Activated T-helper 17 cell treated with anti-CD3 and anti-CD28 coated beads, Interleukin-2, amount 50 U/mL, for 72 hours (primary cell): ENCODE measurements at regions not wholly inside any gene's neighbourhood (a gene's known extent, or its start where the extent isn't known, plus 50 kb on each side); places are given as distances from the start of the nearest gene placed in this dataset.
"Not testable (repeated sequence)": the region's sequence is repeated elsewhere in the genome, so short reads cannot be mapped to it uniquely, and the experiment has no call there.

ENCODE experiments used
- ATAC-seq: fragments of 150-1000 bp; cut with Tn5 transposase; replicated peaks from 2 replicates; pipeline ENCODE4 v1.10.0; 2021; ENCODE audit warnings: mild to moderate bottlenecking, moderate library complexity
- H3K27ac Mint-ChIP-seq: one replicate; pipeline ENCODE4 v1.8.0; 2022; ENCODE audit warnings: mixed read lengths
- H3K27me3 Mint-ChIP-seq: one replicate; pipeline ENCODE4 v1.8.0; 2022; ENCODE audit warnings: mixed read lengths
- H3K36me3 Mint-ChIP-seq: one replicate; pipeline ENCODE4 v1.8.0; 2022; ENCODE audit warnings: low read depth, mild to moderate bottlenecking, mixed read lengths
- H3K4me1 Mint-ChIP-seq: one replicate; pipeline ENCODE4 v1.8.0; 2022; ENCODE audit warnings: mixed read lengths
- H3K4me3 Mint-ChIP-seq: one replicate; pipeline ENCODE4 v1.8.0; 2022; ENCODE audit warnings: mild to moderate bottlenecking, mixed read lengths
- H3K9me3 Mint-ChIP-seq: one replicate; pipeline ENCODE4 v1.8.0; 2022; ENCODE audit warnings: mixed read lengths

DNA sequence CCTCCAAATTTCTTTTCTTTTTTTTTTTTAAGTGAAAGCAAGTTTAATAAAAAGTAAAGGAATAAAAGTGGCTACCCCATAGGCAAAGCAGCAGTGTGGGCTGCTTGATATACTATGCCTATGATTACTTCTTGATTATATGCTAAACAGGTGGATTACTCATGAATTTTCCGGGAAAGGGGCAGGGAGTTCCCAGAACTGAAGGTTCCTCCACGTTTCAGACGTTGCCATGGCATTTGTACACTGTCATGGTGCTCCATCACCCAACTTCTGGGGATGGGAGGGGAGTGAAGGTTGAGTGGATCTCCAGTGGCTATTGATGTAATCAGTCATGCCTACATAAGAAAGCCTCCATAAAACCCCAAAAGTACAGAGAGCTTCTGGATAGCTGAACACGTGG is 176.2 kb downstream of the CYP26B1 start:
- H3K9me3 Mint-ChIP-seq: peaks cover 4% of the 10 kb centered on the region
- peaks cover 24% of the 10 kb centered on the region for H3K27me3 Mint-ChIP-seq
- ATAC-seq: no peak
- H3K4me3 Mint-ChIP-seq: no peak overlapping the region
- no peaks in the 10 kb centered on the region for H3K36me3 Mint-ChIP-seq
- no peaks in the 10 kb centered on the region for H3K4me1 Mint-ChIP-seq
- H3K27ac Mint-ChIP-seq: no peak overlapping the region

DNA sequence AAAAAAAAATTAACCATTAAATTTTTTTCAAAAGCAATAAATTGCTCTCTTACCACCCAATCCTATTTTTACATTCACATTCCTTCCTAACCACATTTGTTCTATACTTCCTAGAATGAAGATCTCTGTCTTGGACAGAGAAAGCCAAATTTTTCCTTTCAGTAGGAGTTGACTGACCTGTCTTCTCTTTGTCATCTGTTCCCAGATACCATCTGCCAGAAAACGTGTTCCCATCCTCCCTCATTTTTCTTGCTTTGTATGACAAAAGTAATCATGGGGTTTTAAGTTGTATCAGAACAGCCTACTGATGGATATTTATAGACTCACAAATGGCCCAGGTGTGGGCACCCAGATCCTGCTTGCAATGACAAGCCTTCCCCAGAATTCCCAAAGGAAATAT is 182.1 kb downstream of the CYP26B1 start:
- H3K4me3 Mint-ChIP-seq: no peak overlapping the region
- H3K27me3 Mint-ChIP-seq: peaks cover 15% of the 10 kb centered on the region
- H3K36me3 Mint-ChIP-seq: no peaks in the 10 kb centered on the region
- peaks cover 4% of the 10 kb centered on the region for H3K9me3 Mint-ChIP-seq
- no peak overlapping the region for H3K27ac Mint-ChIP-seq
- ATAC-seq: no peak
- no peaks in the 10 kb centered on the region for H3K4me1 Mint-ChIP-seq

GRCh38 chr2:71962911-71963694 is 184.6 kb downstream of the CYP26B1 start:
- Mint-ChIP-seq H3K27ac (no peak overlapping the region), H3K4me1 (no peaks in the 10 kb centered on the region), H3K9me3 (peaks cover 7% of the 10 kb centered on the region), H3K27me3 (peaks cover 9% of the 10 kb centered on the region), H3K36me3 (no peaks in the 10 kb centered on the region), H3K4me3 (no peak overlapping the region)
- ATAC-seq: no peak

- Mint-ChIP-seq H3K36me3 (no peaks in the 10 kb centered on the region), H3K4me1 (no peaks in the 10 kb centered on the region), H3K27me3 (peaks cover 5% of the 10 kb centered on the region), H3K27ac (no peak overlapping the region), H3K4me3 (no peak overlapping the region), H3K9me3 (peaks cover 7% of the 10 kb centered on the region)
- no peak for ATAC-seq
Observed at GRCh38 chr2:71962350-71962749, 185.3 kb downstream of the CYP26B1 start.

- ATAC-seq: no peak
- peaks cover 7% of the 10 kb centered on the region for H3K9me3 Mint-ChIP-seq
- H3K27ac Mint-ChIP-seq: no peak overlapping the region
- no peaks in the 10 kb centered on the region for H3K4me1 Mint-ChIP-seq
- no peak overlapping the region for H3K4me3 Mint-ChIP-seq
- no peaks in the 10 kb centered on the region for H3K36me3 Mint-ChIP-seq
- peaks cover 5% of the 10 kb centered on the region for H3K27me3 Mint-ChIP-seq
Observed at GRCh38 chr2:71961289-71962027, 186.2 kb downstream of the CYP26B1 start.

DNA sequence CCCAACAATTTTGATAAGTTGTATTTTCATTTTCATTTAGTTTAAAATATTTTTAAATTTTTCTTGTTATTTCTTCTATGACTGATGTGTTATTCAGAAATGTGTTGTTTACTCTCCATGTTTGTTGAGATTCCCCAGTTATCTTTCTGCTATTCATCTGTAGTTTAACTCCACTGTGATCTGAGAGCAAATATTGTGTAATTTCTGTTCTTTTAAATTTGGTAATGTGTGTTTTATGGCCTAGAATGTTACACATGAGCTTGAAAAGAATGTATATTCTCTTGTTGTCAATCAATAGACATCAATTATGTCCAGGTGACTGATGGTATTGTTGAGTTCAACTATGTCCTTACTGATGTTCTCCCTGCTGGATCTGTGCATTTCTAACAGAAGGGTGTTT is 188.2 kb downstream of the CYP26B1 start:
- ATAC-seq: no peak
- Mint-ChIP-seq H3K36me3 (no peaks in the 10 kb centered on the region), H3K9me3 (peaks cover 11% of the 10 kb centered on the region), H3K4me3 (no peak overlapping the region), H3K27ac (no peak overlapping the region), H3K27me3 (peaks cover 8% of the 10 kb centered on the region), H3K4me1 (no peaks in the 10 kb centered on the region)

DNA sequence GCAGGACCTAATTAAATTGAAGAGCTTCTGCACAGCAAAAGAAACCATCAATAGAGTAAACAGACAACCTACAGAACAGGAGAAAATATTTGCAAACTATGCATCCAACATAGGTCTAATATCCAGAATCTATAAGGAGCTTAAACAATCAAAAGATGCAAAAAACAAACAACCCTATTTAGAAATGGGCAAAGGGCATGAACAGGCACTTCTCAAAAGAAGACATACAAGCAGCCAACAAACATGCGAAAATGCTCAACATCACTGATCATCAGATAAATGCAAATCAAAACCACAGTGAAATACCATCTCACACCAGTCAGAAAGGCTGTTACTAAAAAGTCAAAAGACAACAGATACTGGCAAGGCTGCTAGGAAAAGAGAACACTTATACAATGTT is 189.2 kb downstream of the CYP26B1 start:
- H3K9me3 Mint-ChIP-seq: peaks cover 11% of the 10 kb centered on the region
- H3K36me3 Mint-ChIP-seq, H3K27me3 Mint-ChIP-seq, H3K4me1 Mint-ChIP-seq, H3K27ac Mint-ChIP-seq, H3K4me3 Mint-ChIP-seq, ATAC-seq: not testable (repeated sequence)

DNA sequence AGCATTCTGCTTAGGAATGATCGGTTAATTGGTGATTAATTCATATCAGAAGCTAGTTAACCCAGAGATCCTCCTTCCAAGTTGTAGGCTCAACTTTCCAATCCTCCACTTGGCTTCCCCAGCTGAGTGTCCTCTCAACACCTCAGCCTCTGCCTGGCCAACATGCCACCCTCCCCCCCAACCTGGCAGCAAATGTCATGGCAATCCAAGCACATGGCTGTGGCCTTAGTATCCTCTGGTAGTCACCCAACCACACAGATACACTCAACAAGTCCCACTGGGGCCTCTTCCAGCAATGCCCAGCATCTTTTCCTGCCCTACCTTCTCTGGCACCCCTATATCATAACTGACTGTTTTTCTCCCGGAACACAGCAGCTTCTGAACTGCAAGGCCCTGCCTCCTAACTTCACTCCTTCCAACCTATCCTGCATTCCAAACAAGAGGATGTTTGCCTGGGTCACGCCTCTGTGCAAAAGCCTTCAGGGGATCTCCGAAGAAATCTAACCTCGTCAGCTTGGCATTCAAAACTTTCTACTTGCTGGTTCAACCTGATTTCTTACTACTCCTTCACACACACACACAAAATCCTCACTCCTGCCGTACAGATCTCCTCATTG is 195.0 kb downstream of the CYP26B1 start:
- H3K27me3 Mint-ChIP-seq: peaks cover 8% of the 10 kb centered on the region
- H3K9me3 Mint-ChIP-seq: peaks cover 4% of the 10 kb centered on the region
- ATAC-seq: no peak
- H3K4me3 Mint-ChIP-seq: no peak overlapping the region
- H3K36me3 Mint-ChIP-seq: no peaks in the 10 kb centered on the region
- no peak overlapping the region for H3K27ac Mint-ChIP-seq
- H3K4me1 Mint-ChIP-seq: no peaks in the 10 kb centered on the region

DNA sequence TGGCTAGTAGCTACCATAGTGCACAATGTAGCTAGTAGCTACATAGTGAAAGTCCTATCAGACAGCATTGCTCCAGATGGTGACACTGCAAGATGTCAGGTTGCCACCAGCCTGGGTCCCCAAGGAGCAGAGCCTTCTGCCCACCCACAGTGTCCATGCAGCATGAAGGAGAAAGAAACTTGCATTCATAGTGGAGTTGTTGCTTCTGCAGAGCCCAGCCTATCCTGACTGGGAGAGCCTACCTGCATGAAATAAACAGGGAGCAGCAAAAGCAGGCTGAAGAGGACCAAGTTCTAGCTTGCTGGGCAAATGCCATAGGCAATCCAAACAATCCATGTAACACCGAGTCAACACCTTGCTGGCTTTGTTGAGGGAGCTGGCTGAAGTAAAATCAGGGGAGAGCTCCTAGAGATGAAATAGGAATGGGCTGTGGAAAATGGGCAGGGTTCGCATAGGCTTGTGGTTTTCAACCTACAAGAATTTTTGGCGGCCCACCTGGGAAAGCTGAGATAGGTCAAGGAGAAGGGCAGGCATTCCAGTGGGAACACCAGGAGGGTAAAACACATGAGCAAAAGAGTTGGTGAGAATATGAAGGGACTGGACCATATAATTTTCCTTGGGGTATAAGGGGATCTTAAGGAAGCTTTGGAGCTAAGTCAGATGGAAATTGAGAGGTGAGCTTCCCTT is 195.8 kb downstream of the CYP26B1 start:
- H3K27ac Mint-ChIP-seq: no peak overlapping the region
- H3K27me3 Mint-ChIP-seq: peaks cover 8% of the 10 kb centered on the region
- H3K4me3 Mint-ChIP-seq: no peak overlapping the region
- no peaks in the 10 kb centered on the region for H3K4me1 Mint-ChIP-seq
- H3K36me3 Mint-ChIP-seq: no peaks in the 10 kb centered on the region
- peaks cover 4% of the 10 kb centered on the region for H3K9me3 Mint-ChIP-seq
- ATAC-seq: no peak

GRCh38 chr2:71951083-71951468 is 196.6 kb downstream of the CYP26B1 start:
- peaks cover 12% of the 10 kb centered on the region for H3K27me3 Mint-ChIP-seq
- ATAC-seq: no peak
- no peak overlapping the region for H3K27ac Mint-ChIP-seq
- H3K4me3 Mint-ChIP-seq: no peak overlapping the region
- H3K36me3 Mint-ChIP-seq: no peaks in the 10 kb centered on the region
- H3K4me1 Mint-ChIP-seq: no peaks in the 10 kb centered on the region
- H3K9me3 Mint-ChIP-seq: peaks cover 4% of the 10 kb centered on the region

- H3K36me3 Mint-ChIP-seq: no peaks in the 10 kb centered on the region
- H3K27ac Mint-ChIP-seq: no peak overlapping the region
- H3K4me3 Mint-ChIP-seq: no peak overlapping the region
- peaks cover 4% of the 10 kb centered on the region for H3K9me3 Mint-ChIP-seq
- no peak for ATAC-seq
- no peaks in the 10 kb centered on the region for H3K4me1 Mint-ChIP-seq
- peaks cover 12% of the 10 kb centered on the region for H3K27me3 Mint-ChIP-seq
Observed at GRCh38 chr2:71950256-71951082, 197.2 kb downstream of the CYP26B1 start.

DNA sequence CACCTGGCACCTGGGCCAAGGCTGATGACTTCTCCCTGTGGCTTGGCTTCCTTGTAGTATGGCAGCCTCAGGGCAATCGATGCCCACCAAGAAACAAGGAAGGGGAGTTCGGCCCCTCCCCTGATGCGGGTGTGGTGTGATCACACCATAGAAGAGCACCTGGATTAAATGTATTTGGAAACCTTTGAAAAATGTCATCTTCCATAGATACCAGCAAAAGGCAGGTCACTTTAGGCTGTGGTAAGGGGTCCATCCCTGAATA is 198.2 kb downstream of the CYP26B1 start:
- H3K36me3 Mint-ChIP-seq: no peaks in the 10 kb centered on the region
- H3K27me3 Mint-ChIP-seq: peaks cover 9% of the 10 kb centered on the region
- H3K27ac Mint-ChIP-seq: no peak overlapping the region
- no peak for ATAC-seq
- no peak overlapping the region for H3K4me3 Mint-ChIP-seq
- no peaks in the 10 kb centered on the region for H3K9me3 Mint-ChIP-seq
- no peaks in the 10 kb centered on the region for H3K4me1 Mint-ChIP-seq

GRCh38 chr2:71948781-71949536 is 198.7 kb downstream of the CYP26B1 start:
- no peak overlapping the region for H3K27ac Mint-ChIP-seq
- no peak for ATAC-seq
- no peaks in the 10 kb centered on the region for H3K36me3 Mint-ChIP-seq
- no peaks in the 10 kb centered on the region for H3K9me3 Mint-ChIP-seq
- no peak overlapping the region for H3K4me3 Mint-ChIP-seq
- H3K27me3 Mint-ChIP-seq: peaks cover 9% of the 10 kb centered on the region
- no peaks in the 10 kb centered on the region for H3K4me1 Mint-ChIP-seq
